Keratinocyte (primary cell): ENCODE measurements at regions not wholly inside any gene's neighbourhood (a gene's known extent, or its start where the extent isn't known, plus 50 kb on each side); places are given as distances from the start of the nearest gene placed in this dataset.

ENCODE experiments used
- CTCF ChIP-seq, 3 experiments: IDR thresholded peaks in 1 of 3; conservative IDR thresholded peaks in 1 of 3; optimal IDR thresholded peaks in 1 of 3; 2 replicates in 2 of 3; 3 replicates in 1 of 3; pipeline versions ENCODE3 to v1.5.1; 2011; ENCODE audit warnings: low read length in 3 of 3, mild to moderate bottlenecking in 3 of 3, moderate library complexity in 2 of 3, control low read depth in 1 of 3, inconsistent platforms in 1 of 3; ENCODE audit not compliant: insufficient read depth in 2 of 3; ENCODE audit errors: extremely low read depth in 1 of 3
- EZH2 ChIP-seq: IDR thresholded peaks from one replicate; pipeline ENCODE4 v1.6.1; 2012; ENCODE audit warnings: inconsistent platforms, mild to moderate bottlenecking, low read length, moderate library complexity

GRCh38 chr2:58928391-58928790 is 687.3 kb upstream of the FANCL start:
- no peak for TF ChIP-seq CTCF (optimal IDR thresholded peaks at IDR 0.05 in 1 of 3, IDR thresholded peaks at IDR 0.05 in 1 of 3, conservative IDR thresholded peaks at IDR 0.05 in 1 of 3; ENCODE audit: extremely low read depth in 1 of 3, insufficient read depth in 2 of 3, low read length in 3 of 3)
- TF ChIP-seq EZH2 = no peak
